CMK (cell line): ENCODE measurements at regions not wholly inside any gene's neighbourhood (a gene's known extent, or its start where the extent isn't known, plus 50 kb on each side); places are given as distances from the start of the nearest gene placed in this dataset.

Experiments
- DNase-seq: peaks from one replicate; pipeline ENCODE4 v3.0.0-alpha.2; 2010; ENCODE audit warnings: low read depth

- no peak for DNase-seq
These were observed 258.2 kb upstream of the TNRC6C start for GRCh38 chr17:77700165-77700881.

- no peak for DNase-seq
These were observed 256.5 kb upstream of the TNRC6C start for GRCh38 chr17:77701996-77702395.

- no peak for DNase-seq
These were observed 254.3 kb upstream of the TNRC6C start for GRCh38 chr17:77704048-77704815.

- DNase-seq, result no peak
These were observed 251.6 kb upstream of the TNRC6C start for GRCh38 chr17:77706938-77707337.

GRCh38 chr17:77707546-77707945 lies 251.0 kb upstream of the TNRC6C start:
- DNase-seq, result no peak

- DNase-seq, result no peak
These were observed 250.5 kb upstream of the TNRC6C start for GRCh38 chr17:77708049-77708448.

- DNase-seq, result no peak
These were observed 249.6 kb upstream of the TNRC6C start for GRCh38 chr17:77708936-77709335.

- DNase-seq, result no peak
These were observed 248.9 kb upstream of the TNRC6C start for GRCh38 chr17:77709594-77709993.

GRCh38 chr17:77712578-77712977 lies 245.9 kb upstream of the TNRC6C start:
- no peak for DNase-seq

- no peak for DNase-seq
These were observed 242.1 kb upstream of the TNRC6C start for GRCh38 chr17:77716289-77716926.

- no peak for DNase-seq
These were observed 240.4 kb upstream of the TNRC6C start for GRCh38 chr17:77717941-77718668.

- no peak for DNase-seq
These were observed 239.9 kb upstream of the TNRC6C start for GRCh38 chr17:77718669-77718961.

GRCh38 chr17:77719806-77720205 lies 238.7 kb upstream of the TNRC6C start:
- DNase-seq, result no peak

GRCh38 chr17:77720946-77721845 lies 237.3 kb upstream of the TNRC6C start:
- no peak for DNase-seq

- DNase-seq, result no peak
These were observed 236.7 kb upstream of the TNRC6C start for GRCh38 chr17:77721846-77722160.

GRCh38 chr17:77722366-77722765 lies 236.1 kb upstream of the TNRC6C start:
- DNase-seq, result no peak

GRCh38 chr17:77723071-77723908 lies 235.2 kb upstream of the TNRC6C start:
- no peak for DNase-seq

GRCh38 chr17:77723909-77724875 lies 234.3 kb upstream of the TNRC6C start:
- DNase-seq, result no peak

- DNase-seq, result no peak
These were observed 233.5 kb upstream of the TNRC6C start for GRCh38 chr17:77724876-77725615.
